HG03432 (cell line): ENCODE measurements at regions not wholly inside any gene's neighbourhood (a gene's known extent, or its start where the extent isn't known, plus 50 kb on each side); places are given as distances from the start of the nearest gene placed in this dataset.

Experiments used
- ATAC-seq: cut with Tn5 transposase; IDR thresholded peaks from one replicate; pipeline ENCODE4 v1.9.1; 2021; ENCODE audit warnings: mild to moderate bottlenecking, moderate library complexity; ENCODE audit not compliant: unreplicated experiment

DNA sequence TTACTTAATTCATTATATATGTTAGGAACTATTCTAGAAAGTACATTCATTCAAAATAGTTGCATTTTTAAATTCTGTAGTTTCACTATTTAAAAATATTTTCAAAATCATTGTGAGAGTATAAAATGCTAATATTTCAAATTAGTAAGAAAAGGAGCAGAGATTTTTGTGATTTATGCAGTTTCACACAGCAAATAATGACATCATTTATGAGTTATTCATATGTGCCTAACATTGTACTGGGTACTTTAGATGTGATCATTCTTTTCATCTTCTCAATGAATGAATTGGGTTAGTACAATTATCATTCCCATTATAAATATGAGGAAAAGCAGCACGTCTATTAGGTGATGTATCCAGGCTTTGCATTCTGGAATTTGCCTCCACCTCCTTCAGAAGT lies 1451.0 kb upstream of the IGFBP7 start:
- ATAC-seq: no peak

DNA sequence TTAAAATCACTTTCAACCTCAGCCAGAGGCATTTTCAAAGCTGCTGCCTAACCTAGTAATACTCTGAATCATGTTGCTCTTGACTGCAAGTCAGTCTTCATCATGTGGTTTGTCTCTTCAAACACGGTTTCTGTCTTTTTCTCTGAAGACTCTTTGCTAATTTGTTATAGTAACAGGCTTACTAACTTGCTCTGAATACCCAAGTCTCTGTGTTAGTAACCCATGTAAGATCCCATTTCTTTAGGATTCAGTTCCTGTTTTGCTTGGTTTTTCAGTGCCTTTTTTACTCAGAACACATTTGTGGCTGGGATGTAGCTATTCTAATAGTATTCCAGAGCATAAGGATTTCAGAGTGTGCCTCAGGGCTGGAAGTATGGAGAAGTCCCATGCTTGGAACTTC lies 1450.6 kb upstream of the IGFBP7 start:
- ATAC-seq: peak; percentile 53

DNA sequence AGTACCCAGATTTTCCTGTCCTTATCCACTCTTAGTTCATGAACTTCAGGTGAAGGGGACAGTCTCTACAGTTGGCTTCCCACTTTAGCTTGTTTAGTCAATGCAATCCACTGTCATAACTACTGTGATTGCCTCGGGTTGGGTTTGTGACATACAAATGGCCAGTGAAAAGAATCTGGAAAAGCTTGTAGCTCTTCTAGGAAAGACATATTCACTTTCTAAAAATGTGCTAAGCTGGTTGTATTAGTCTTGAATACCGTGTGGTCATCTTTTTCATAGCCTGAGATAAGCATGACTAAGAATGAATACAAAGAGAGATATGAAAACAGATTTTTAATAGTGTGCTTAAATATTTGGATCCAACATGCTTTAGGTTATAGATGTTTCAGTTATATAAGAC lies 1443.5 kb upstream of the IGFBP7 start:
- no peak for ATAC-seq

DNA sequence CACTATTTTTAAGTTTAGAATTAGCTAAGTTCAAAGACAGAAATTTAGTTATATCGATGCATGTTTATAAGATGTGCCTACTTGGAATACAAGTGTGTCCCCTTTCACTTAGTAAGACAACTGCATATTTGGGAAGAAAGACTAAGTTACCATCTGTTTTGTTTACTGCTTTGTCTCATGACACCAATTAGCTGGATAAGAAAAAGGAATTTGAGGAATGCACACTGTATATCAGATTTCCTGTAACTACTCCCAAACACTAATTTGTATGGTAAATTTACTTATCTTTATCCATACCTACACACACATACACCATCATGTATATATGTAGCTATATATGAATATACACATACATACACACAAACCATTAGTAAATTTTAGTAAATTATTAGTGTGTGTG lies 1442.8 kb upstream of the IGFBP7 start:
- no peak for ATAC-seq

DNA sequence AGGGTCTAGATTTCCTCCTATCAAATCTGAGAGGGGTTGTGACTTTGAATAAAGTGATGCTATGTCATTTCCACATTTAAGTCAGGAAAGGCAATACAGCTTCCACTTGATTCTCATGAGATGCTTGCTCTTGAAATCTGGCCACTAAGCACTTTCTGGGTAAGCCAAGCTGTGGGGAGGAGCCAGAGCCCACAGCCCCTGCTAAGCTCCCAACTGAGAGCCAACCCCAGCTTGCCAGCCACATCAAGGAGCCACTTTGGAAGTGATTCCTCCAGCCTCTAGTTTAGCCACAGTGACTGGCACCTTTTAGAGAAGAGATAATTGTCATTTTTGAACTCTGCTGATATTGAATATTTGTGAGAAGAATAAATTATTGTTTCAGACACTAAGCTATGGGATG lies 1441.5 kb upstream of the IGFBP7 start:
- ATAC-seq: no peak

- ATAC-seq: no peak
These were observed 1433.3 kb upstream of the IGFBP7 start for GRCh38 chr4:58543465-58543864.

- no peak for ATAC-seq
These were observed 1431.7 kb upstream of the IGFBP7 start for GRCh38 chr4:58541926-58542325.

GRCh38 chr4:58522765-58523382 lies 1412.7 kb upstream of the IGFBP7 start:
- ATAC-seq: no peak

GRCh38 chr4:58515226-58515625 lies 1405.0 kb upstream of the IGFBP7 start:
- no peak for ATAC-seq

DNA sequence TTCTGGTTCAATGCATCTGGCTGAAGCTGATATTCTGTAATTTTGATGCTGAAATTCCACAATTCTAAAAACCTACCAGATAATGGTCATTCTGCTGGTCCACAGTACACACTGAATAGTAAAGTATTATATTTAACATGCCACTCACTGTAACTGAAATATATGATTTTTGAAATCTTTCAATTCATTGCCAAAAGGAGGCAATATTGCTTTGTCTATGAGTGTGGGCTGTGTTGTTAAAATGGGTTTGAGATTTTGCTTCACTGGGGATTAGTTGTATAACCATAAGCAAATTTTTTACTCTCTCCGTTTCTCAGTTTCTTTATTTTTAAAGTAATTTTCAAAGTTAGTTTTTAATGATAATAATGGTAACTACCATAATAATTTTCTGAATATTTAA lies 1404.1 kb upstream of the IGFBP7 start:
- no peak for ATAC-seq

DNA sequence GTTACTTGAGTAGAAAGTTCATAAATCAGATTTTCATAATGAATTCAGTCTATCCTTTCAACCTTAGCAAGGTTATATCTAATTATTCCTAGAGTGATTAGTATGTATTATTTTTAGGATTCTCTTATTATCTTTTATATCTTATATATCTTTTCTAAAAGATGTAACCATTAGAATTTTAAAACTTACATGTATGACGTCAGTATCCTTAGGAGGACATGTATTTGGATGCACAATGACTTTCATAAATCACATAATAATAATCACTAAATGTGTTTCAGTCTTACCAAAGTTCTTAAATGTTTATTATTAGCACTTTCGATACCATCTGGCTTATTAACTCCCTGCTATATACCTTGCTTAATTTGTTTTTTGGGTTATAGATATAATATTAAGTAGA lies 1400.5 kb upstream of the IGFBP7 start:
- no peak for ATAC-seq

DNA sequence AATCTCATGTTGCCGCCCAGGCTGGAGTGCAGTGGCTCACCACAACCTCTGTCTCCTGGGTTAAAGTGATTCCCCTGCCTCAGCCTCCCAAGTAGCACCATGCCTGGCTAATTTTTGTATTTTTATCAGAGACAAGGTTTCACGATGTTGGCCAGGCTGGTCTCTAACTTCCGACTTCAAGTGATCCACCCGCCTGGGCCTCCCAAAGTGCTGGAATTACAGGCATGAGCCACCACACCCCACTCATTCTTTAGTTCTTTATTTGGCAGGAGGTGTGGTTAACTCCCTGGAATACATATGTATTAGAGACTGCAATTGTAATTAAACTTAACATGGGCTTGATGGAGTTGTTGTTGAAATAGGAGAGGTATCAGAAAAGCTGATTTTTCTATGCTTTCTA lies 1396.9 kb upstream of the IGFBP7 start:
- no peak for ATAC-seq

DNA sequence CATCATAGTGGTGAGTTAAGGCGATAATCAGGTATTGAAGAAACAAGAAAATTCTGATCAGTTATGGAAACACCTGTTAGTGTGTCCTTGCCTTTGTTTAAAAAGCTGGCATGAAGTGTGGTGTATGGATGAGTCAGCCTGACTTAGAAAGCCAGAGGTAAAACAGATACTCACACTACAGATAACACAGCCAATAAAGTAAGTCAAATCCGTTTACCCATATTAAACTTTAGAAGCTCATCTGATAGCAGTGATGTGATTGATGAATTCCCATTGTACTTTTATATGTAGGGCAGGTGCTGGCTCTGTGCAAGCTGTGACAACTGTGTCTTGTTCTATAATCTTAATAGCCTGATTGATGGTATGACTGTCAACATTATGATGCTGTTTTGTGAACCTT lies 1392.7 kb upstream of the IGFBP7 start:
- ATAC-seq: no peak

DNA sequence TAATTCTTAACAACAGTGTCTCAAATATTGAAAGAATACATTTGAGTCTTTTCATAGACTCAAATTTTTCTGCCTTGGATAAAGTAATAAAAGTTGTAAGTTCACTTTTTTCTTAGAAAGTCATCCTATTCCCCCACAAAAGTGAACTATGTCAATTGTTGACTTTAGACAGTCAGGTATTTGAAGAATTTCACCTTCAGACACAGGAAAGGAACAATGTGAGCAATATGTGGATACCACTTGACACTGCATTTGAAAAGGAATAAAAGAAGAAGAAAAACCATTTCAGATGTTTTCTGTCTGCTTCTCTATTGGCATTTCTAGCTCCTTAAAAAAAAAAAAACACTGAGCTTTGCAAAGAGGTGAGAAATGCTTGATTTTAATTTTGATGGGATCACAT lies 1389.0 kb upstream of the IGFBP7 start:
- no peak for ATAC-seq

DNA sequence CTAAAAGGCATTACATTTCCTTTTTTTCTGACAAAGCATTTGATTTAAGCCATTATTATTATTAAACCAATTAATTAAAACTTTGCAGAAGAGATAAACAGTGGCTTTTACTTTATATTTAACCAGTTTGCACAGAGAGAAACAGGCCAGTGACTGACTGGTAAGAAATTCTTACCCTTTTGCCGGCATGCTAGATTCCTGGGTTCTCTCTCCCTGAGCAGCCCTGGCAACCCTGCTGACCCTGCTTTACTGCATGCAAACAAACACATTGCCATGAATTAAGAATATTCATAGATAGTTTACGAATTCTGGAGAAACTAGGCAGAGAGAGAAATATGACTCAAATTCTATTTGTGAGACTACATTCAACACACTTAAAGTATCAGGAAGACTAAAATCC lies 1381.4 kb upstream of the IGFBP7 start:
- ATAC-seq: no peak

DNA sequence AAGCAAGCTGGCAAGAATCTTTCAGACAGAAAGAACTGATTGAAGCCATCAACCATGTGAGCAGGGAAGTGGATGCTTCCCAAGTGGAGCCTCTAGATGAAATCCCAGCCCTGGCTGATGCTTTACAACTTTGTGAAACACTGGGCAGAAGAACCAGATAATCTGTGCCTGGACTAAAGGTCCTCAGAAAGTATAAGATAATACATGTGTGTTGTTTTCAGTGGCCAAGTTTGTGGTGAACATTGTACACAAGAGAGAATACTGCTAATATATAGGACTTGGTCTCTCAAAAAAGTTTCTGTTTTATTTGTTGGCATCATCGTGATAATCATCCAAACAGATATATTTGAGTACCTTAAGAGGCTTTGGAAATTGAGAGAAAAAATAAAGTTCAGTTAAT lies 1367.8 kb upstream of the IGFBP7 start:
- ATAC-seq: no peak

- no peak for ATAC-seq
These were observed 1367.3 kb upstream of the IGFBP7 start for GRCh38 chr4:58477513-58477912.

- no peak for ATAC-seq
These were observed 1364.9 kb upstream of the IGFBP7 start for GRCh38 chr4:58475097-58475496.

DNA sequence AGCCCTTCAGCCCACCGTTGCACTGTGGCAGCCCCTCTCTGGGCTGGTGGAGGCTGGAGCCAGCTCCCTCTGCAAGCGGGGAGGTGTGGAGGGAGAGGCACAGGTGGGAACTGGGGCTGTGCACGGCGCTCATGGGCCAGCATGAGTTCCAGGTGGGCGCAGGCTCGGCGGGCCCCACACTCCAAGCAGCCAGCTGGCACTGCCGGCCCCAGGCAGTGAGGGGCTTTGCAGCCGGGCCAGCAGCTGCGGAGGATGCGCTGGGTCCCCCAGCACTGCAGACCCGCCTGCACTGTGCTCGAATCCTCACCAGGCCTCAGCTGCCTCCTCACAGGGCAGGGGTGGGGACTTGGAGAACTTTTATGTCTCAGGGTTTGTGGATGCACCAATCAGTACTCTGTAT lies 1354.8 kb upstream of the IGFBP7 start:
- ATAC-seq: no peak

GRCh38 chr4:58456727-58457384 lies 1346.7 kb upstream of the IGFBP7 start:
- ATAC-seq: no peak

DNA sequence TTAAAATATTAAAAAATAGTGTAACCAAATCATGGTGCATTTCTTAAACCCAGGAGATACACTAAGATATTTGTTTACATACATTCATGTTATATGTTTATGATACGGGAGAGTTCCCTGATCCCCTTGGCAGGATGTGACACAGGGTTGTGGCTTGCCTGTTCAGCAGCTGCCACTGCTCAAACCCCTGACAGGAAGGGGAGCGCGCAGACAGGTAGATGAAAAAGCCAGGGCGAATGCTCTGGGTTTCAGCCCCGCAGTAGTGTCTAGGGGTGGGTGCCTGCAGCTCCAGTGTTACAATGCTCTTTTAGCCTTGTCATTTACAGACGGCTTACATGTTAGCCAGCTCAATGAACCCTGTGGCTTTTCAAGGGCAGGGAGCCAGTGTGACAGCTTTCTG lies 1343.8 kb upstream of the IGFBP7 start:
- peak; percentile 85 for ATAC-seq

DNA sequence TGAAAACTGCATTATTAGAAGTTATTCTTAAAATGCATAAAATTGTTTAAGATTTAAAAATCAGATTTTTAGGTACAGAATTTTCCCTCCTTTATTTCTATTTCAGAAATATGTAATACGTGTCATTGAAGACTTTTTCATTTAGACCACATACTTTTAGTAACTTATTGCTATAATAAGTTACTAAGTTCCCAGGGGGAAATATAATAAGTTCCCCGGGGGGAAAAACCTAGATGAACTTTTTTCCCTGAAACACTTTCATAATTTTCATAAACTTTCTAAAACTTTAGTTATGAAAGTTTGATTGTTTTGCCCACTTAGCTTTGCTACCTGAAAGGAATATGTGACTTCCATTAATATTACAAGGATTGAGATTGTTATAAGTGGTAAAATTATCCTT lies 1341.5 kb upstream of the IGFBP7 start:
- no peak for ATAC-seq

DNA sequence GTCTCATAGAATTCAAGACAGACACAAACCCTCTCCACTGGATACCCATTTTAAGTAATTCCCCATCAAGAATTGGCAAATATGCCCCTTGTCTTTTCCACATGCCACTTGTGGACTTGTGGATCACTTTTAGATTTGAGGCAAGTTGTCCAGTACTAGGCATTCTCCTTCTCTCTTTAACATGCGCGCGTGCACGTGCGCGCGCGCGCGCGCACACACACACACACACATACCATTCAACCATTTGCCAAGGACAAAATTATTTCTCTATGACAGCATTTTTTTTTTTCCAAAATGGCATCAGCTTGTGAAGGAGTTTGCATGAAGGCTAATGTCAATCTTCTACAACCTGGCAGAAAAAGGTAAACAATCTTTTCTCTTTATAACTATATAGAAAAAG lies 1325.7 kb upstream of the IGFBP7 start:
- no peak for ATAC-seq
